Prostate gland (tissue), 2 donors: ENCODE measurements at regions not wholly inside any gene's neighbourhood (a gene's known extent, or its start where the extent isn't known, plus 50 kb on each side); places are given as distances from the start of the nearest gene placed in this dataset.

Experiments used
- CTCF ChIP-seq, 4 experiments: fragments of 200-600 bp in 2 of 4; fragments of 450-650 bp in 2 of 4; sonication (generic) in 2 of 4; IDR thresholded peaks; 1 replicate in 3 of 4; 2 replicates in 1 of 4; pipeline ENCODE4 v1.5.1; 2016 to 2019; ENCODE audit warnings: antibody characterized with exemption in 4 of 4, mild to moderate bottlenecking in 2 of 4, moderate library complexity in 2 of 4
- POLR2A ChIP-seq: fragments of 450-650 bp; IDR thresholded peaks from one replicate; pipeline ENCODE4 v1.6.1; 2016; ENCODE audit warnings: antibody characterized with exemption, mild to moderate bottlenecking

- TF ChIP-seq CTCF (IDR thresholded peaks at IDR 0.05) (no peak), POLR2A (no peak)
These were observed 548.0 kb downstream of the CSNK1G3 start for GRCh38 chr5:124060011-124060410.
